Right atrium auricular region (tissue), 2 donors: ENCODE measurements at regions not wholly inside any gene's neighbourhood (a gene's known extent, or its start where the extent isn't known, plus 50 kb on each side); places are given as distances from the start of the nearest gene placed in this dataset.

ENCODE experiments used
- DNase-seq: peaks from one replicate; pipeline ENCODE4 v3.0.0-alpha.2; 2019; ENCODE audit warnings: low spot score
- H3K27ac ChIP-seq, 2 donors: fragments of 200-600 bp; sonication (generic); 1 replicate in 1 of 2; 2 replicates in 1 of 2; pipeline ENCODE4 v1.5.1; 2016 to 2019
- H3K27me3 ChIP-seq, 2 donors: fragments of 200-600 bp; sonication (generic); one replicate each; pipeline versions ENCODE4 v1.5.1 to v1.6.0; 2017 to 2019
- H3K36me3 ChIP-seq: fragments of 200-600 bp; sonication (generic); one replicate; pipeline ENCODE4 v1.5.1; 2016
- H3K4me1 ChIP-seq, 2 donors: fragments of 200-600 bp; sonication (generic); one replicate each; pipeline versions ENCODE4 v1.5.1 to v1.6.0; 2017 to 2019
- H3K4me3 ChIP-seq, 2 donors: fragments of 200-600 bp; sonication (generic); 1 replicate in 1 of 2; 2 replicates in 1 of 2; pipeline ENCODE4 v1.5.1; 2017 to 2019; ENCODE audit warnings: mild to moderate bottlenecking in 1 of 2, moderate library complexity in 1 of 2
- H3K9me3 ChIP-seq, 2 donors: fragments of 200-600 bp; sonication (generic); one replicate each; pipeline ENCODE4 v1.5.1; 2019
- TF ChIP-seq, protein P1 (sequence below), 2 donors: fragments of 200-600 bp; sonication (generic); IDR thresholded peaks; one replicate each; pipeline ENCODE4 v1.5.1; 2019; ENCODE audit warnings: antibody characterized with exemption in 2 of 2

DNA sequence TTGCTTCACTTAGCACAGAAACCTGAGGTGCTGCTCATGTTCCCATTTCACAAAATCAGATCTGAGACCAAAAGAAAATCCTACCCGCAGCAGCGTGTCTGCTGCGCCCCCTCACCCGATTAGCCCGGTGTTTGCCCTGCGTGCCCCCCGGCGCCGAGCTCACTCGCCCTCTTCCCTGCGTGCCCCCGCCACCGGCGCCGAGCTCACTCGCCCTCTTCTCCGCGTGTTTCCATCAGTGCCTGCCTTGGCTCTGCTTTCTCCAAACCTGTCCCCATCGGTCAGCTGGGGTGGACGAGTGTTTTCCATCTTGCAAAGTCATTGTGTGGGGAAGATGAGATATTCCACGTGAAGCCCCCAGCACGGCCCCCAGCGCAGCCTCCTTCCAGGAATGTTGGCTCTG is 225.3 kb upstream of the PITRM1 start:
- no peak for DNase-seq
- Histone ChIP-seq H3K36me3 (no peaks in the 10 kb centered on the region), H3K9me3 (peaks cover 0 to 4% of the 10 kb centered on the region in 2 donors), H3K4me3 (no peak overlapping the region), H3K27ac (no peak overlapping the region), H3K27me3 (no peaks in the 10 kb centered on the region), H3K4me1 (peaks cover 0 to 12% of the 10 kb centered on the region in 2 donors)
- TF ChIP-seq, protein P1, sequence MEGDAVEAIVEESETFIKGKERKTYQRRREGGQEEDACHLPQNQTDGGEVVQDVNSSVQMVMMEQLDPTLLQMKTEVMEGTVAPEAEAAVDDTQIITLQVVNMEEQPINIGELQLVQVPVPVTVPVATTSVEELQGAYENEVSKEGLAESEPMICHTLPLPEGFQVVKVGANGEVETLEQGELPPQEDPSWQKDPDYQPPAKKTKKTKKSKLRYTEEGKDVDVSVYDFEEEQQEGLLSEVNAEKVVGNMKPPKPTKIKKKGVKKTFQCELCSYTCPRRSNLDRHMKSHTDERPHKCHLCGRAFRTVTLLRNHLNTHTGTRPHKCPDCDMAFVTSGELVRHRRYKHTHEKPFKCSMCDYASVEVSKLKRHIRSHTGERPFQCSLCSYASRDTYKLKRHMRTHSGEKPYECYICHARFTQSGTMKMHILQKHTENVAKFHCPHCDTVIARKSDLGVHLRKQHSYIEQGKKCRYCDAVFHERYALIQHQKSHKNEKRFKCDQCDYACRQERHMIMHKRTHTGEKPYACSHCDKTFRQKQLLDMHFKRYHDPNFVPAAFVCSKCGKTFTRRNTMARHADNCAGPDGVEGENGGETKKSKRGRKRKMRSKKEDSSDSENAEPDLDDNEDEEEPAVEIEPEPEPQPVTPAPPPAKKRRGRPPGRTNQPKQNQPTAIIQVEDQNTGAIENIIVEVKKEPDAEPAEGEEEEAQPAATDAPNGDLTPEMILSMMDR (IDR thresholded peaks at IDR 0.05): no peak

- no peak overlapping the region for H3K27ac ChIP-seq
- peaks cover 0 to 12% of the 10 kb centered on the region in 2 donors for H3K4me1 ChIP-seq
- DNase-seq: no peak
- peaks cover 0 to 4% of the 10 kb centered on the region in 2 donors for H3K9me3 ChIP-seq
- no peaks in the 10 kb centered on the region for H3K36me3 ChIP-seq
- TF ChIP-seq, protein P1 (IDR thresholded peaks at IDR 0.05): no peak
- H3K4me3 ChIP-seq: no peak overlapping the region
- no peaks in the 10 kb centered on the region for H3K27me3 ChIP-seq
Measured at GRCh38 chr10:3397231-3397630, 224.6 kb upstream of the PITRM1 start.

DNA sequence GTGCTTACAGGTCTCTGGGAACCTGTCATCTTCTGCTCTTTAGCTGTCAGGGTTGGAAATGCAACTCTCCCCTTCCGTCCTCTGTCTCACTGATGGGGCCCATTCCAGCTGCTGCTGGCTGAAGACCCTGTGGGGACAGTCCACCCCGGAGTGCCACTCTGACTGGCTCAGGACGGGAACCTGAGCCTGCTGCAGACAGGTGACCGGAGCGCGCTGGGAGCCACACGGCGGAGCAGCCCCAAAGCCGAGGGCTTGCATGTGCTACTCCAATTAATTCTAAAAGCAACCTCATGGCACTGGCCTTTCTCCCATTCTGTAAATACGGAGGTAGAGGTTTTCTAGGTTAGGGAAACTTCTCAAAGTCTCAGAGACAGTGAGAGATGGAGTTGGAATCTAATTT is 223.5 kb upstream of the PITRM1 start:
- Histone ChIP-seq H3K27me3 (no peaks in the 10 kb centered on the region), H3K36me3 (no peaks in the 10 kb centered on the region), H3K27ac (no peak overlapping the region), H3K9me3 (peaks cover 0 to 4% of the 10 kb centered on the region in 2 donors), H3K4me3 (no peak overlapping the region), H3K4me1 (peaks cover 0 to 12% of the 10 kb centered on the region in 2 donors)
- TF ChIP-seq, protein P1 (IDR thresholded peaks at IDR 0.05): no peak
- no peak for DNase-seq

- Histone ChIP-seq H3K36me3 (no peaks in the 10 kb centered on the region), H3K27ac (no peak overlapping the region), H3K4me1 (peaks cover 0 to 12% of the 10 kb centered on the region in 2 donors), H3K9me3 (peaks cover 0 to 4% of the 10 kb centered on the region in 2 donors), H3K27me3 (no peaks in the 10 kb centered on the region), H3K4me3 (no peak overlapping the region)
- DNase-seq: no peak
- TF ChIP-seq, protein P1 (IDR thresholded peaks at IDR 0.05): no peak
Measured at GRCh38 chr10:3395458-3395861, 222.9 kb upstream of the PITRM1 start.

DNA sequence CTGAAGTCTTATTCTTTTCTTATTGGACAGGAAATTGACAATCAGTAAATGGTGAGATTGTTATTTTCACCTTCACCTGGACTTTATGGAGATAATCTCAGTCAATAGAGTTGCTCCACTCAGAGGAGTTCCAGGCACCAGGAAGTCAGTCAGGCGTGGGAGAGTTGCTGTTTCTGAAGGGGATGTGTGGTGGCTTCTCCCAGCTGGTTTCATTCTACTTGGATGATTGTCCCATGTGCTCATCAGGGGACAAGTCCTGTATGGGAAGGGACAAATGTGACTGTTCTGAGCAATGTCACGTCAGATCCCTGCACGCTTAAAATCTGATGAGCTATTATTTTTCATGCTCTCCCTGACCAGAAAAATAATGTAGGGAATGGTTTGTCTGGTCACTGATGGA is 222.5 kb upstream of the PITRM1 start:
- Histone ChIP-seq H3K4me3 (no peak overlapping the region), H3K36me3 (no peaks in the 10 kb centered on the region), H3K27me3 (no peaks in the 10 kb centered on the region), H3K27ac (no peak overlapping the region), H3K9me3 (peaks cover 0 to 4% of the 10 kb centered on the region in 2 donors), H3K4me1 (peaks cover 0 to 8% of the 10 kb centered on the region in 2 donors)
- no peak for DNase-seq
- TF ChIP-seq, protein P1 (IDR thresholded peaks at IDR 0.05): no peak

DNA sequence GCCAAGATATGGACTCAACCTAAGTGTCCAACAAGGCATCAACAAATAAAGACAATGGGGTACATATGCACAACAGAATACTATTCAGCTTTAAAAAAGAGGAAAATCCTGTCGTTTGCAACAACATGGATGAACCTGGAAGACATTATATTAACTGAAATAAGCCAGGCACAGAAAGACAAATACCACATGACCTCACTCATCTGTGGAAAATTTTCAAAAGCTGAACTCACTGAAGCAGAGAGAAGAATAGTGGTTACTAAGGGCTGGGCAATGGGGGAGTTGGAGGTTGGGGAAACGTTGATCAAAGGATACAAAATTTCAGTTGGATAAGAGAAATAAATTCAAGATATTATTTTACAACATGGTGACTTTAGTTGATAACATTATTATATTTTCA is 221.4 kb upstream of the PITRM1 start:
- H3K27ac ChIP-seq: no peak overlapping the region
- H3K27me3 ChIP-seq: no peaks in the 10 kb centered on the region
- TF ChIP-seq, protein P1 (IDR thresholded peaks at IDR 0.05): no peak
- DNase-seq: no peak
- H3K36me3 ChIP-seq: no peaks in the 10 kb centered on the region
- no peak overlapping the region for H3K4me3 ChIP-seq
- peaks cover 0 to 4% of the 10 kb centered on the region in 2 donors for H3K9me3 ChIP-seq
- no peaks in the 10 kb centered on the region for H3K4me1 ChIP-seq
